HG03139 (cell line): ENCODE measurements at regions not wholly inside any gene's neighbourhood (a gene's known extent, or its start where the extent isn't known, plus 50 kb on each side); places are given as distances from the start of the nearest gene placed in this dataset.

Experiments used
- ATAC-seq: cut with Tn5 transposase; IDR thresholded peaks from one replicate; pipeline ENCODE4 v1.9.1; 2021; ENCODE audit not compliant: unreplicated experiment

DNA sequence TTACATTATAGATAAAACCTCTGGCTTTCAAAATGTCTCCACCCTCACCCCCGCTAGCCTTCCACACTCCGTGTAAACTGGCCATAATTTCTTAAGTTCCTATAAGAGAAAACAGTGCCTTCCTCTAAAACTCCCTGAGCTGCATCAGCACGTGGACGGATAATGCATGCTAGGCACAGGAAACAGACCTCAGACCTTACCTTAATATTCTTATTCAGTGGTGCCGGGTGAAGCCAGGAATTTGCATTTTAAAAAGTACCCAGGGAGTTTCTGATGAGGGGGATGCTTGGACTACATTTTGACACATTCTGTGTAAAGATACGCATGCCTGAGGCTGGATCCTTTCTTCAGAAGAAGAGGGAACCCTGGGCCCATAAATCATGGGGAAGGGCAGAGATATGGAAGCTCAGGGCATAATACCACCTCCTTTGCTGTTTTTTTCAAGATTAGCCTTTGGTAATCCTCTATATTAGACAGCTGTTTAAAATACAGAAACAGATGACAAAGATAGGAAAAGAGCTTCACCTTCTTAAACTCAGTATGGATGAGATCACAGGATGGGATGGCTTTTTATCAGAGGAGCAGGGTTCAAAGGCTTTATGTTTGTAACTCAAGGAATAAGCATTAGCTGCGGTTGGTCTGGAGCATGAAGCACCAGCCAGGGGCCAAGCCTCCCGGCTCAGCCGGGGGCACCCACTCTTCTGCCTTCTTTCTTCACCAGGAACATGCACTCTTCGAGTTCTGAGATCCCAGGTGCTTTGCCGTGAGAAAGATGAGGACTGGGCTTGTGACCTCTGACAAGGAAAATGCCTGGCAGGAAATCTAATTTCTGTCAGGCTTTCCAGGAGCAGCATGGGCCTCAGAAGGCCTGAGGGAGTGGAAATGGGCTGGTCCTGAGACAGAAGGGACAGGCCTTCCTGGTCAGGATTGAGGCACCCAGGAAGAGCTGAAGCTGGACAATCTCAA lies 218.1 kb upstream of the SOX4 start:
- no peak for ATAC-seq

DNA sequence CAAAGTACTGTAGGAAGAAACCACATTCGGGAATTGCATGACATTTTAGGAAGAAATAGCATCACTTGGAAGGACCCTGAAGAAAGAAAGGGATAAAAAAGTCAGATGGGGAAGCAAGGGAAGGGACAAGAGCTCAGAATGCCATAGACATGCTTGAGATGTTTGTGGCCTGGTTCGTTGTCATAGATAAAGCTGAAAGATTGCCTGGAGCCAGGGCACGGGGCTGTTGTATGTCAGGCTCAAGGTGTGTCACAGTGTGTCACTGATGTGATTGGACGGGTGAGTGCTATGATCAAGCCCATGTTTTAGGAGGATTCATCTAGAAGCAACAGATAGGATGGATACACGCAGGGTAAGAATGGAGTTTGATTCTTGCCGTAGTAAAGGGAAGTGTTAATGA lies 216.2 kb upstream of the SOX4 start:
- ATAC-seq = no peak

DNA sequence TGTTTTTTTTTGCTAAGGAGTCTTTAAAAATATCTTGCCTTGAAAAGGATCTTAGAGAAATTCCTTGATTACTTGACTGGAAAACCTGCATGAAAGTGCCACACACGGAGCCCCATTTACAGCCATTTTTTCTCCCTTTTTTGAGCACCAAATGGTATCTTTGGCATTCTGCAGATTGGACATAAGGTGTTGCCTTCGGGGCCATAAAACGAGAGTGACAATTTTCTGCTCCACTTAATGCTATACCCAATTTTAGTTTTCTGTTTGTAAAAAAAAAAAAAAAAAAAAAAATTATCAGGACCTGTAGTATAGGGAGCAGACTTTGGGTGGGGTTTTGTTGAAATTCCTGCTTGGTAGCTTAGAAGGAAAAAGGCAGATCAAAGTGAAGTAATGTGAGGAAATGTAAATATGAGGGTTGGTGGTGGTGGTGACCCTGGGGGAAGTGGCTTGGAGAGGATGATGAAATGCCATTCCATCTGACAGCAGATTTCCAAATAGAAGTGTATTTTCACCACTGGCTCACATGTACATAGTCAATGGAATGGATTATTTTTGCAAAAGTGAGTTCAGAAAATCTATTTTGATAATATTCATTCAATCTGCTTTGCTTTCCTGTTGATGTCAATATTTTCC lies 212.1 kb upstream of the SOX4 start:
- no peak for ATAC-seq

DNA sequence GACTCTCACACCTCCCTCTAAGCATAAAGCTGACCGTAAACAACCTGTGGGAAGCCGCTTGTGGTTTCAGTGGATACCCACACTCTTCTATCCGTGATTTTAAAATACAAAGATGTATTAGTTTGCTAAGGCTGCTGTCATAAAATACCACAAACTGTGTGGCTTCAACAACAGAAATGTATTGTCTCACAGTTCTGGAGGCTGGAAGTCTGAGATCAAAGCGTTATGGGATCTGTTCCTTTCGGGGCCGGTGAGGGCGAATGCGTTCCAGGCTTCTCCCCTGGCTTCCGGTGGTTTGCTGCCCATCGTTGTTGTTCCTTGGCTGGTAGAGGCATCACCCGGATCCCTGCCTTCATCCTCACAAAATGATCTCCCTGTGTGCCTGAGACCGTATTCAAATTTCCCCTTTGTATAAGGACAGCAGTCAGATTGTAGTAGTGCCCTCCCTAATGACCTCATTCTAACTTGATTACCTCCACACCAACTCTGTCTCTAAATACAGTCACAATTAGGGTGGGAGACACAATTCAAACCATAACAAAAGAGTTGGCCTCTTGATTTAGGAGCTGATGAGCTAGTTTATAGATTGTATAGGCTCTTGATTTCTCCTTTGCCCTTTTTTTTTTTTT lies 210.6 kb upstream of the SOX4 start:
- ATAC-seq = no peak

DNA sequence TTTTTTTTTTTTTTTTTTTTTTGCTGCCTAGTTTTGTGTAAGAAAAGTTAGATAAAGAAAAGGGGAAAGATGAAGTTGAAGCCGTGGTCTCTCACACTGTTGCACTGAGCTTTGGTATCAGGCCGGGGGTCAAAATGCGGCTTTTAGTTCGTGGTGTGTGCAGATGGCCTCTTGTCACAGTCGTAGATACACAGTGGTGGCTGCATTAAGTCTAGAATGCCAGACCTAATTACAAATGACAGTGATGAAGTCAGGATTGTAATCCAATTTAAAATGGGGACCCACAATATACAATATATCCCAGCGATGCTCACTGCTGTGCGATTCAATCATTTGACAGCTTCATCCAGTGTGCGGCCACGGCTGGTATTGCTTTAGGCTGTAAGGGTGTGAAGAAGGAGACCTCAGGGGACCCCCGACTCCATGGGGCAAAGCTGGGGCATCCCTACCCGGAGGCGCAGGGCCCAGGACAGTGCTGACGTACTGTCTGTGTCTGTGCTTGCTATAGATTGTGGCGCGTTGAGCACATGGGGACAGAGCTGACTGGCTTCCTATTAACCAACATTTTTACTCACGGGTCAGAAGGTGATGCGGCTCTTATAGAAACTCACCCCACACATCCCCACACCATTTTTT lies 210.0 kb upstream of the SOX4 start:
- ATAC-seq = no peak

DNA sequence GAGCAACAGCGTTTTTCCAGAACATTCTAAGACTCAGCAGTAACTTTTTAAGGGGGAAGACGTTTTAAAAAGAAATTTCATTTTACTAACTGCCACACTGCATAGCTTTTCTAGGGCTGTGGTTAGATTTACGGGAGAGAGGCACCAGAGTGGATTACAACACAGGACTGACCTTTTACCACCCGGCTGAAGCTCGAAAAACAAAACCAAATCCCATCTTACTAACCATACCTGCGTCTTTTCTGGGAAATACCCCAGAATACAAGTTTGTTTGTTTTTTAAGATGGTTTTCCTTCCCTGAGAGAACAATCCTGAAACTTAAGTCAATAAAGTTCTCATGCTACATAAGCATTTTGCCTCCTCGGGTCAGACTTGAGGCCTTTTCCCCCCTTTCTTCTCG lies 209.3 kb upstream of the SOX4 start:
- no peak for ATAC-seq

DNA sequence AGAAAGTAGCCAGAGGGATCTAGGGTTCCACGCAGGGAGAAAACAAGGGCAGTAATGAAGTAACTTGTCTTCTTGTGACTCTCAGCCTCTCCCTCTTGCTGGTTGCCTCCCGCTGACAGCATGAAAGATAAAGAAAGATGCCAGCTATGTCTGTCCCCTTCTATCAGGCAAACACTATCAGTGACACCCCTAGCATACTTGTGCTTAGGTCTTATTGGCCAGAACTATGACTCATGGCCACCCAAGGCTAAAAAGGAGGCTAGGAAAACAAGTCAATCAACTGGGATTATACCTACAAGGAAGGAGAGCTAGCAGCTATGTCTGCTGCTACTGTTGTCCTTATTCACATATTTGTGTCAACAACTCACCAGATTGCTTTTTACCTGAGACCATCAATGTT lies 206.8 kb upstream of the SOX4 start:
- no peak for ATAC-seq

DNA sequence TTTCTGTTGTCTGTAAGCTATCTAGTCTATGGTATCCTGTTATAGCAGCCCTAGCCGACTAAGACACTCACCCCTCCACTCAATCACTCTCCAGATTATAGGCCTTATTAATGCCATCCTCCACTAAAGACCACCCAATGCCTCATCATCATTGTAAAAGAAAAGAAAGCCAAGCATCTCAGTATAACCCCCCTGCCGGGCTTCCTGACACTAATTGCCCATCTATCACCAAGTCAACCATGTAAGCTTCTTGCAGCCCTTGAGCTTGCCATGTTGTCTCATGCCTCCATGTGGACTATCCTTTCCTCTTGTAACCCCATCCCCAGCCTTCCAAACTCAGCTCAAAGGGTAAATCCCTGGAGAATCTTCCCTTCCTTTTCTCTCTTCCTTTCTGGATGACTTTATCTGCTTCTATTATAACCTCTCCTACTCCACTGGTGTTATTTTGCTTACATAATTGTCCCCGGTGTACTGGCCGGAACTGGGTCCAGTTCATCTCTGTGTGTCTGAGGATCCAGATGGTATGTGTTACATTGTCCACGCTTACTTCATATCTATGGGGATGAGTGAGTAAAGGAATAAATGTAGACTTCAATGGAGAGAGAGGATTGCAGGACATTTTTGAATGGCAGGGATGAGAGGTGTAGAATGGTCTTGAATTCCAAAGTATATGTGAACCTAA lies 202.9 kb upstream of the SOX4 start:
- no peak for ATAC-seq

DNA sequence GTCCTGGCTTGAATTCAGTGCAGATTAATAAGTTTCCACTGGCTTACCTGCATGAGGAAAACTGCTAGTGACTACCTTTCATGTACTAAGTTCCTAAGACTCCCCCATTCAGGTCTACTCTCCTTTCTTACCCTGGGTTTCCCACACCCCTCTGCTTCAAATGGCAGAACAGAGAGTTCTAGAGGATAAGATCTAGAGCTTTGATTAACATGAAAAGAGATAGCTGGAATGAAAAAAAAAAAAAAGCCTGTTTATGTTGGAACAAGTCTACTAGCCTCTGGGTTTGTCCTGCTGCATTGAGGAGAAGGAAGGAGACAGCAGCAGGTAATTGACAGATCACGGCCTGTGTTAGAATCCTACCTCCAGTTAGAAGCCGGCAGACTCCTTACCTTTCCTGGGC lies 201.4 kb upstream of the SOX4 start:
- no peak for ATAC-seq

DNA sequence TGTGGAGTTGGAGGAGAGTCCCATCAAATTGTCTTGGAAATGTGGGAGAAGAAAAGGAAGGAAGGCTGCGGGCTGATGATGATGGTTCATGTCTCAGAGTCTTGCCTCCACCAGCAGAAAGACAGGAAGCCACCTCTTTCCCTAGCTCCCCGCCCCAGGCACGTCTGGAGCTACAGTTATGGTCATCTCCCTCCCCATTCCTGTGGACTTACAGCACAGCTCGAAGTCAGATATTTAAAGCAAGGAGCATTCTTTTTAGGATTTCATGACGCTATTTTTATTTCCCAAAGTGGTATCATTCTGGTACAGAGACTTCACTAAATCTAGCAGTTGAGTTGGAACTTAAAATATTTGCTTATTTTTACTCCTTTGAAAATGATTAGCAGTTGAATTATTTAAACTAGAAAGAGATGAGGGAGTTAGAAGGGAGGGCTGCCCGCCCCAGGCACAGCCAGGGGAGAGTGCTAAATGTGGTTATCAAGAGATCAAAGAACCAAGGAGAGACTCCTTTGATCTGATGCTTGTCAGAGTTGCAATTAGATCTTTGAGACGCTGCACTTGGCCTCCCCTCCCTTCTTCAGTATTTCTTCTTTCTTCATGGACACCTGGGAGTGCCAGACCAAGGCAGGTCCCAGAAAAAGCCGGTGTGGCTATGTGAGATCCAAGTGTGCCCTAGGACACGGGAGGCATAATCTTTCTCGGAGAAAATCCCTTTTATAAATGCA lies 199.9 kb upstream of the SOX4 start:
- no peak for ATAC-seq

DNA sequence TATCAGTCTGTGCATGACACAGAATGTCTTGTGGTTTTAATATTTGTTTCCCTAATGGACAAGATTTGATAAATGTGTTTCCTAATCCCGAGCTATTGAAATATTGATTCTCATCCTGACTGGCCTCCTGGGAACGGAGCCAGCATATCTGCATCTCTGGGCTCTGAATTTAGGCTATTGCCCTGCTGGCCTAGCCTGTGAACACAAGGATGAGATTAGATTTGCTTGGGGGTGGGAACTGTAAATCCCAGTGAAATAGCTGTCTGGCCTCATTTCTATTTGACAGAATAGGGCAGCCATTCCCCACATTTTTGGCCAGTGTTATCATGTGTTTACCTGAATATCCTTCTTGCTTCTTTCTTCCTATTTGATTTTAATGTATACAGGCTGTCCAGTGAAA lies 198.4 kb upstream of the SOX4 start:
- no peak for ATAC-seq

DNA sequence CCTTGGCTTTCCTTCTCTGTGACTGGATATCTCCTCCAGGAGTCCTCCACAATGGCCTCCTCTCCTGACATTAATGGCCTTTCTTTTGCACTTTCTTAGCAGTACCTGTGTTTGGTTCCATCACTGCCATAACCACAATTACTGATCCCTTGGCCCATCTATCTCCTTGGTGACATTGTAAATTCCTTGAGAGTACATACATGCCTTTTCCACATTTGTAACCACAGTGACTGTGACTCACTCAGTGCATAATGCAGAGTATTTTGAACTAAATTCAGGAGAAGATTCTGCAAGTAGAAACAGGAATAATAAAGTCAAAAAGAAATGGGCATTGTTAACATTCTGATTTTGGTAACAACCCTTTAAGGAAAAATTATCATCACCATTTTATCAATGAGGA lies 197.2 kb upstream of the SOX4 start:
- no peak for ATAC-seq

DNA sequence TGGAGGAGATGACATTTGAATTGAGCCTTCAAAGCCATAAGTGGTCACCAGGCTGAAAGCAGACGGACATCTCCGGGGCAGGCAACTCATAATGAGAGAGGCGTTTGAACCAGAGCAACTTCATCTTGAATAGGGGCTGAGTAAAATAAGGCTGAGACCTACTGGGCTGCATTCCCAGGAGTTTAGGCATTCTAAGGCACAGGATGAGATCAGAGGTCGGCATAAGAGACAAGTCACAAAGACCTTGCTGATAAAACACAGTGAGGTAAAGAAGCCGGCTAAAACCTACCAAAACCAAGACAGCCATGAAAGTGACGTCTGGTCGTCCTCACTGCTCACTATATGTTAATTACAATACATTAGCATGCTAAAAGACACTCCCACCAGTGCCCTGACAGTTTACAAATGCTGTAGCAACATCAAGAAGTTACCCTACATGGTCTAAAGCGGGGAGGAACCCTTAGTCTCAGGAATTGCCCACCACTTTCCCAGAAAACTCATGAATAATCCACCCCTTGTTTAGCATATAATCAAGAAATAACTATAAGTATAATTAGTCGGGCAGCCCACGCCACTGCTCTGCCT lies 194.7 kb upstream of the SOX4 start:
- no peak for ATAC-seq

DNA sequence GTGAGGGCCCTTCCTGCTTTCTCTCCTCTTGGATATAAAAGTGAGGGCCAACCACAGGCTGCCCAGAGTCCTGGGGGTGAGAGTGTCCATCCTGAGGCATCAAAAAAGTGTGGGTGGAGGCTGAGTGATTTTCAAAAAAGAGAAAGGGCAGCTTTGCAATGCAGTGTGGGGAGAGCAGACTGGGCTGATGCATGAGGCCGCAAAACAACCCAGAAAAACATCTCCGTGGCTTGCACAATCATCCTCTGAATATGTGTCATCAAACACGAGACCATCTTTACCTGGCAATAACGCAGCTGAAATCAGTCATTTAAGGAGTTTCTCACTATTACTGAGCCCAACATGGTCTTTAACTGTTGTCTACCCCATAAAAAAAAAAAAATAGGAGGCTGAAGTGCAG lies 191.2 kb upstream of the SOX4 start:
- no peak for ATAC-seq

DNA sequence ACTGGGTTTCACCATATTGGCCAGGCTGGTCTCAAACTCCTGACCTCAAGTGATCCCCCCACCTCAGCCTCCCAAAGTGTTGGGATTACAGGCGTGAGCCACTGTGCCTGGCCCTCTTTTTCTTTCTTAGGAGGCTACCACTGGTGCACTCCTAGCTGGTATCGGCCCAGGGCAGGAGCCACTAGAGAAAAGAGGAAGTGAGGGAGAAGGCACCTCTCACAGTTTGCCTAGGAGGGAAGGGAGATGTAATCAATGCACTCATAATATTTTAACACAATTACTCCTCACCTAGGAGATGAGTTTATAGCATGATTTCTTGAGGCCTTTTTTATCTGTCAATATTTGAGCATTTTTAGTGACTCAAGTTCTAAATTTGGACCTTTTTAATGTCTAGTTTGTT lies 189.0 kb upstream of the SOX4 start:
- no peak for ATAC-seq

DNA sequence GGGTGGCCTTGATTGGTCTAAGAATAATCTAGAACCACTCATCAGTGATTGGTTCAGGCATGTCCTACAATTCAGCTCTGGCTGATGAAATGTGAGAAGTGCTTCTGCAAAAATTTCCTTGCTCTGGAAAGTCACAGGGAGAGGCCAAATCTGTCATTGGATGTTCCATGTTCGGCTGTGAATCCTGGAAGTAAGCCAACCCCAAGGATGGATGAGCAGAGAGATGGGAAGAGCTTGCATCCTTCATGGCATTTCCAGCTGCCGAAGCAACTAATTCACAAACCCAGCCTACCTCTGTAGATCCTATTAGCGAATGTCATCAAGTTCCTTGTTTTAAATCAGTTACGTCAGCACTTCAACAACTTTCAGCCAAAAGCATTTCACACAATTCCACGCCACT lies 187.2 kb upstream of the SOX4 start:
- no peak for ATAC-seq

DNA sequence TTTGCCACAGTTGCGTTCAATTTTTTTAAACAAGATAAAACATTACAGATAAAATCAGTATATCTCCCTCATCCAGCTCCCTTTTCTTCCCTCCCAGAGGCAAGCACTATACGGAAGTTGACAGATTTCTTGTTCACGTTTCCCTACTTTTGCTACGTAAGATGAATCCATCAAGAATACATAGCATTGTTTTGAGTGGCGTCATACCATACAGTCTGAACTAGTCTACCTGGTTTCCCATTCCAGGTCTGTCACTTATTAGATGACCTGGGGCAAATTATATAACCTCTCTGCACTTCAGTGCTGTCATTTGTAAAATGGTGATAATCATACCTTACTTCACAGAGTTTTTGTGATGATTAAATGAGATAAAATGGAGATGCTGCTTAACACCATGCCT lies 184.3 kb upstream of the SOX4 start:
- ATAC-seq = no peak

DNA sequence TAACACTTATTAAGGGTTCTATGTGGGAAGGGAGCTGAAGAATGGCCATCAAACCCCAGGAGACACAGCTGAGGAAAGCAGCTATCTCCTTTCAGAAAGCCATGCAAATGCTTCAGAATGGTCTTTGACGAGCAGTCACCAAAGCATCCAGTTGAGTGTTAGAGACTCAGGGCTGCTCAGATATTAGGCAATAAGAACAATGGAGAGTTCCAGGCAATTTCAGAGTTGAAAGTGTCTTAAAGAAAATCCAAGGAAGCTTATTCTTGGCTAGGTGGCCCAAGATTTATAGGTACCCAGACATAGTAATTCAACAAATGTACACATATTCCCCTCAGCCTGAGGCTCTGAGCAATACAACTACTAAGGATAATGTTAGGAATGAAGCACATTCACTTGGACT lies 180.1 kb upstream of the SOX4 start:
- no peak for ATAC-seq

DNA sequence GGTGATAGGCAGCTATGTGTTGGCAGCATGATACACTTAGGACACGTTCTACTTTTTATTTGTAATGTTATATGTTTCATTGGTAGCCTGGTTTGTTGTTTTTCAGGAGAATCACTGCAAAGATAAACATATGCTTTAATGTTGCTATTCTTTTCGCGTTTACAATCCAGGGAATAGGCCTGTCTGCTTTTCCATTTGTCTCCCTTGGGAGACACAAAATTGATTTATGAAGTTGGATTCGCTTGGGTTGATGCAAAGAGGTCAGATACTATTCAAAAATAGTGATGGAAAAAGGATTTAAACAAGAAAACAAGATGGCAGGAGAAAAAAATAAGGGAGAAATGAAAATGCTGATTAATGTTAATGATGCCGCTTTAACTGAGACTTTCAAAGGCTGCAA lies 179.5 kb upstream of the SOX4 start:
- no peak for ATAC-seq
